ENCODE measurements at regions not wholly inside any gene's neighbourhood (a gene's known extent, or its start where the extent isn't known, plus 50 kb on each side); places are given as distances from the start of the nearest gene placed in this dataset.
A peak's percentile ranks its signal among the peaks of the same experiment; 100 is the strongest.

- ATAC-seq (no peak), DNase-seq (ENCODE audit: low spot score) (no peak), FAIRE-seq (no peak)
- in situ Hi-C loops (cut with HindIII; ENCODE audit: extremely low pct_ligation_motif_present, low pct_unique_long_range_greater_than_20kb) (no loop called here), intact Hi-C loops (cut with micrococcal nuclease; ENCODE audit: unreplicated experiment) (no loop called here)
- peaks cover 7% of the 10 kb centered on the region; the same call in 1 of the 2 replicates for H3K4me1 ChIP-seq (ENCODE audit: insufficient read depth, low read length)
- H3K36me3 ChIP-seq (replicated peaks in 1 of 2; ENCODE audit: control insufficient read depth in 1 of 2, insufficient read depth in 2 of 2, low read length in 2 of 2), result no peaks in the 10 kb centered on the region
- H3K9ac ChIP-seq (ENCODE audit: insufficient read depth, low read depth, low read length), result no peak overlapping the region
- no peaks in the 10 kb centered on the region for H3K79me2 ChIP-seq (ENCODE audit: insufficient read depth, low read length)
- no peak overlapping the region for H3K4me3 ChIP-seq (replicated peaks in 1 of 3; ENCODE audit: insufficient read depth in 1 of 3, low read depth in 2 of 3, low read length in 3 of 3)
- peaks cover 0 to 1% of the 10 kb centered on the region in 2 experiments; a peak in 2 of 5 replicates for H3K27me3 ChIP-seq (ENCODE audit: control insufficient read depth in 1 of 2, insufficient read depth in 2 of 2, low read length in 2 of 2)
- WGBS (ENCODE audit: low lambda C conversion rate), result 50% methylated on average over 2 of the region's 2 CpGs
- H3K27ac ChIP-seq (ENCODE audit: extremely low read length, insufficient read depth, low read length), result no peak overlapping the region
- BruUV-seq (replicated peaks), result no TSS peak
- POLR2A ChIA-PET, result no interaction called here
- no peak overlapping the region for H2AFZ ChIP-seq (ENCODE audit: low read length)
- H3K4me2 ChIP-seq (ENCODE audit: low read depth, low read length), result no peak overlapping the region
- CTCF ChIA-PET (ENCODE audit: low intra/inter-chr PET ratio, low total read pairs), result no interaction called here
- TF ChIP-seq ZFY (CRISPR knock-in tag; IDR thresholded peaks at IDR 0.05) (no peak), CREB1 (IDR thresholded peaks at IDR 0.05) (peak; percentile 84), CREB1 (CRISPR knock-in tag; IDR thresholded peaks at IDR 0.05) (no peak)
- H4K20me1 ChIP-seq (ENCODE audit: insufficient read depth, low read length), result no peaks in the 10 kb centered on the region
- peaks cover 4% of the 10 kb centered on the region; the same call in 1 of the 2 replicates for H3K9me3 ChIP-seq (ENCODE audit: low read length)
These were observed 1222.5 kb downstream of the BRD1 start for GRCh38 chr22:48605125-48605524.

- no peak for FAIRE-seq
- Histone ChIP-seq H3K79me2 (ENCODE audit: insufficient read depth, low read length) (no peaks in the 10 kb centered on the region), H4K20me1 (ENCODE audit: insufficient read depth, low read length) (no peaks in the 10 kb centered on the region), H3K27ac (ENCODE audit: extremely low read length, insufficient read depth, low read length) (no peak overlapping the region), H3K4me2 (ENCODE audit: low read depth, low read length) (no peak overlapping the region), H3K9me3 (ENCODE audit: low read length) (peaks cover 5% of the 10 kb centered on the region), H3K9ac (ENCODE audit: insufficient read depth, low read depth, low read length) (no peak overlapping the region), H3K4me1 (ENCODE audit: insufficient read depth, low read length) (peaks cover 7% of the 10 kb centered on the region; the same call in 1 of the 2 replicates), H2AFZ (ENCODE audit: low read length) (no peak overlapping the region), H3K4me3 (replicated peaks in 1 of 3; ENCODE audit: insufficient read depth in 1 of 3, low read depth in 2 of 3, low read length in 3 of 3) (no peak overlapping the region), H3K27me3 (ENCODE audit: control insufficient read depth in 1 of 2, insufficient read depth in 2 of 2, low read length in 2 of 2) (no peaks in the 10 kb centered on the region; a peak in 2 of 5 replicates), H3K36me3 (replicated peaks in 1 of 2; ENCODE audit: control insufficient read depth in 1 of 2, insufficient read depth in 2 of 2, low read length in 2 of 2) (no peaks in the 10 kb centered on the region)
- in situ Hi-C loops (cut with HindIII; ENCODE audit: extremely low pct_ligation_motif_present, low pct_unique_long_range_greater_than_20kb) (no loop called here), intact Hi-C loops (cut with micrococcal nuclease; ENCODE audit: unreplicated experiment) (no loop called here)
- WGBS (ENCODE audit: low lambda C conversion rate), result 33% methylated on average over 10 of the region's 18 CpGs
- ATAC-seq, result no peak
- CTCF ChIA-PET (ENCODE audit: low intra/inter-chr PET ratio, low total read pairs), result no interaction called here
- no peak for DNase-seq (ENCODE audit: low spot score)
- POLR2A ChIA-PET, result no interaction called here
- no TSS peak for BruUV-seq (replicated peaks)
- no peak for TF ChIP-seq ZHX2 (IDR thresholded peaks at IDR 0.05; ENCODE audit: low read depth)
- TF ChIP-seq ZHX2 (CRISPR knock-in tag; IDR thresholded peaks at IDR 0.05; ENCODE audit: borderline replicate concordance), result no peak
- TF ChIP-seq RFXANK (CRISPR knock-in tag; IDR thresholded peaks at IDR 0.05), result no peak
- no peak for TF ChIP-seq THAP9 (CRISPR knock-in tag; IDR thresholded peaks at IDR 0.05; ENCODE audit: borderline replicate concordance)
- no peak for TF ChIP-seq ATF5 (CRISPR knock-in tag; IDR thresholded peaks at IDR 0.05; ENCODE audit: low read depth)
These were observed 1223.9 kb downstream of the BRD1 start for GRCh38 chr22:48603621-48604320.

Measured in HepG2 (cell line).